ENCODE measurements at regions not wholly inside any gene's neighbourhood (a gene's known extent, or its start where the extent isn't known, plus 50 kb on each side); places are given as distances from the start of the nearest gene placed in this dataset.

GRCh38 chr2:146025519-146025918 lies 1505.6 kb upstream of the ZEB2 start:
- no peak for ATAC-seq
- WGBS, 2 donors (ENCODE audit: low coverage in 1 of 2), result 79 to 85% methylated on average over 1 of the region's 1 CpG

GRCh38 chr2:146024212-146024743 lies 1504.4 kb upstream of the ZEB2 start:
- Histone ChIP-seq H3K27ac (no peak overlapping the region), H3K36me3 (no peaks in the 10 kb centered on the region), H3K9me3 (no peaks in the 10 kb centered on the region), H3K4me3 (no peak overlapping the region), H3K4me1 (no peaks in the 10 kb centered on the region), H3K27me3 (no peaks in the 10 kb centered on the region)
- ATAC-seq, result no peak
- 25 to 59% methylated on average over 1 of the region's 1 CpG for WGBS, 2 donors (ENCODE audit: low coverage in 1 of 2)
- no peak for TF ChIP-seq CTCF (IDR thresholded peaks at IDR 0.05)
- TF ChIP-seq POLR2A (IDR thresholded peaks at IDR 0.05), result no peak

More at GRCh38 chr2:146025519-146025918, 1505.6 kb upstream of the ZEB2 start:
- Histone ChIP-seq H3K4me3 (no peak overlapping the region), H3K4me1 (no peaks in the 10 kb centered on the region), H3K27me3 (no peaks in the 10 kb centered on the region), H3K9me3 (no peaks in the 10 kb centered on the region), H3K36me3 (no peaks in the 10 kb centered on the region), H3K27ac (no peak overlapping the region)
- TF ChIP-seq POLR2AphosphoS5 (IDR thresholded peaks at IDR 0.05) (no peak), CTCF (IDR thresholded peaks at IDR 0.05) (no peak), POLR2A (IDR thresholded peaks at IDR 0.05) (no peak)

- Histone ChIP-seq H3K36me3 (no peaks in the 10 kb centered on the region), H3K4me3 (no peak overlapping the region), H3K9me3 (no peaks in the 10 kb centered on the region), H3K27ac (no peak overlapping the region), H3K27me3 (no peaks in the 10 kb centered on the region), H3K4me1 (no peaks in the 10 kb centered on the region)
- TF ChIP-seq CTCF (IDR thresholded peaks at IDR 0.05), result no peak
- TF ChIP-seq POLR2AphosphoS5 (IDR thresholded peaks at IDR 0.05), result no peak
- TF ChIP-seq POLR2A (IDR thresholded peaks at IDR 0.05), result no peak
- no peak for TF ChIP-seq EP300 (IDR thresholded peaks at IDR 0.05)
- ATAC-seq, result no peak
Measured at GRCh38 chr2:146004462-146004861, 1484.5 kb upstream of the ZEB2 start.

GRCh38 chr2:146003337-146003736 lies 1483.4 kb upstream of the ZEB2 start:
- Histone ChIP-seq H3K4me1 (no peaks in the 10 kb centered on the region), H3K36me3 (no peaks in the 10 kb centered on the region), H3K27ac (no peak overlapping the region), H3K27me3 (no peaks in the 10 kb centered on the region), H3K9me3 (no peaks in the 10 kb centered on the region), H3K4me3 (no peak overlapping the region)
- ATAC-seq, result no peak
- 57 to 85% methylated on average over 2 to 4 of the region's 4 CpGs for WGBS, 2 donors (ENCODE audit: low coverage in 1 of 2)
- no peak for TF ChIP-seq CTCF (IDR thresholded peaks at IDR 0.05)
- no peak for TF ChIP-seq POLR2AphosphoS5 (IDR thresholded peaks at IDR 0.05)
- no peak for TF ChIP-seq POLR2A (IDR thresholded peaks at IDR 0.05)
- no peak for TF ChIP-seq EP300 (IDR thresholded peaks at IDR 0.05)

GRCh38 chr2:145994910-145995309 lies 1475.0 kb upstream of the ZEB2 start:
- TF ChIP-seq CTCF (IDR thresholded peaks at IDR 0.05) (no peak), POLR2A (IDR thresholded peaks at IDR 0.05) (no peak), POLR2AphosphoS5 (IDR thresholded peaks at IDR 0.05) (no peak), EP300 (IDR thresholded peaks at IDR 0.05) (no peak)
- no peak for ATAC-seq

More at GRCh38 chr2:145994910-145995309, 1475.0 kb upstream of the ZEB2 start:
- Histone ChIP-seq H3K4me3 (no peak overlapping the region), H3K9me3 (peaks cover 0 to 20% (median 0%) of the 10 kb centered on the region in 3 donors), H3K4me1 (no peaks in the 10 kb centered on the region), H3K36me3 (no peaks in the 10 kb centered on the region), H3K27ac (no peak overlapping the region), H3K27me3 (no peaks in the 10 kb centered on the region)
